ENCODE measurements at regions not wholly inside any gene's neighbourhood (a gene's known extent, or its start where the extent isn't known, plus 50 kb on each side); places are given as distances from the start of the nearest gene placed in this dataset.

DNA sequence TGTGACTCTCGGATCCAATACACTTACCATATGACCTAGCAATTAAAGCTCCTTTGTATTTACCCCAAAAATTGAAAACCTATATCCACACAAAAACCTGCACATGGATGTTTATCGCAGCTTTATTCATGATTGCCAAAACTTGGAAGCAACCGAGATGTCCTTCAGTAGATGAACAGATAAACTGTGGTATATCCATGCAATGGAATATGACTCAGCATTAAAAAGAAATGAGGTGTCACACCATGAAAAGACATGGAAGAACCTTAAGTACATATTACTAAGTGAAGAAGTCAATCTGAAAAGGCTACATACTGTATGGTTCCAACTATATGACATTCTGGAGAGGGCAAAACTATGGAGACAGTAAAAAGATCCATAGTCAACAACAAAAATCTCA, 82.0 kb upstream of the PHF24 start:
- TF ChIP-seq POLR2A (IDR thresholded peaks at IDR 0.05), result no peak
- TF ChIP-seq, protein P1, sequence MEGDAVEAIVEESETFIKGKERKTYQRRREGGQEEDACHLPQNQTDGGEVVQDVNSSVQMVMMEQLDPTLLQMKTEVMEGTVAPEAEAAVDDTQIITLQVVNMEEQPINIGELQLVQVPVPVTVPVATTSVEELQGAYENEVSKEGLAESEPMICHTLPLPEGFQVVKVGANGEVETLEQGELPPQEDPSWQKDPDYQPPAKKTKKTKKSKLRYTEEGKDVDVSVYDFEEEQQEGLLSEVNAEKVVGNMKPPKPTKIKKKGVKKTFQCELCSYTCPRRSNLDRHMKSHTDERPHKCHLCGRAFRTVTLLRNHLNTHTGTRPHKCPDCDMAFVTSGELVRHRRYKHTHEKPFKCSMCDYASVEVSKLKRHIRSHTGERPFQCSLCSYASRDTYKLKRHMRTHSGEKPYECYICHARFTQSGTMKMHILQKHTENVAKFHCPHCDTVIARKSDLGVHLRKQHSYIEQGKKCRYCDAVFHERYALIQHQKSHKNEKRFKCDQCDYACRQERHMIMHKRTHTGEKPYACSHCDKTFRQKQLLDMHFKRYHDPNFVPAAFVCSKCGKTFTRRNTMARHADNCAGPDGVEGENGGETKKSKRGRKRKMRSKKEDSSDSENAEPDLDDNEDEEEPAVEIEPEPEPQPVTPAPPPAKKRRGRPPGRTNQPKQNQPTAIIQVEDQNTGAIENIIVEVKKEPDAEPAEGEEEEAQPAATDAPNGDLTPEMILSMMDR (IDR thresholded peaks at IDR 0.05 in 4 of 5, conservative IDR thresholded peaks at IDR 0.05 in 1 of 5), result no peak

Data from gastrocnemius medialis (tissue), 4 donors.